ENCODE measurements at regions not wholly inside any gene's neighbourhood (a gene's known extent, or its start where the extent isn't known, plus 50 kb on each side); places are given as distances from the start of the nearest gene placed in this dataset.

DNA sequence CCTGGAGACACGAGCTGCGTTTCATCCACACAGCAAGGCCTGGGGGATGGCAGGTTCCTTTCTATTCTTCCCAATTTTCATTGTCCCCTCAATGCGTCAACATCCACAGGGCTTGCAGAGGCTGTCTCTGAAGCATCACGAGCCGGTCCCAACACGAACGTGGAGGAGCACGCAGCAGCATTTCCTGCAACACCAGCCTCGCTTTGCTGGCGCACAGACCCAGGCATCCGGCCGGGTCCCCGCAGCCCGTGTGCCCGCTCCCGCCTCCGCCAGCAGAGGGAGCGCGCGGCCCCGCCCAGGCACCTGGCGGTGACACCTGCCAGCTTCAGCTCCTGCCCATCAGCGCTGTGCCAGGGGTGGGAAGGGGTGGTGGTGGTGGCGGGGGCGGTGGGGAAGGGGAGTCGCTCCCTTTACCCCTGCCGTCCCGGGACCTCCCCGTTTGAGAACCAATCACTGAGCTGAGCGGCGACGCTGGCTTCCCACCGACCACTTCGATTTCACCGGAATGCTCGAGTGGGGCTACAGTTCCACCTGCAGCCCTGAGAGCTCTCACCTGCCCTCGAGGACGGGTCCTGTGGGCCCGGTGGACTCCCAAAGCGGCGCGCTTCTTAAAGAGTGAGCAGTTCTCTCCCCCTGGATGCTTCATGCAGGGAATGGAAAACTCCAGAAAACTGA is 464.5 kb downstream of the ICE1 start:
- H3K36me3 ChIP-seq (ENCODE audit: control insufficient read depth, insufficient read depth, low read length), result no peaks in the 10 kb centered on the region
- no peak overlapping the region for H3K9ac ChIP-seq (ENCODE audit: insufficient read depth, low read length)
- H2AFZ ChIP-seq (ENCODE audit: low read length), result no peak overlapping the region
- H3K9me3 ChIP-seq (ENCODE audit: control insufficient read depth, insufficient read depth, low read depth, low read length), result no peaks in the 10 kb centered on the region
- H3K27me3 ChIP-seq (ENCODE audit: control insufficient read depth, insufficient read depth, low read length), result no peaks in the 10 kb centered on the region
- H3K79me2 ChIP-seq (ENCODE audit: control insufficient read depth, insufficient read depth, low read length), result no peaks in the 10 kb centered on the region
- no peak for DNase-seq (ENCODE audit: low read depth in 2 of 2)
- no peak overlapping the region for H3K4me2 ChIP-seq (ENCODE audit: extremely low read depth, insufficient read depth, low read length)
- H3K4me1 ChIP-seq (ENCODE audit: control insufficient read depth, extremely low read depth, insufficient read depth, low read length), result no peaks in the 10 kb centered on the region
- TF ChIP-seq EZH2 (IDR thresholded peaks at IDR 0.05; ENCODE audit: low read length, missing control alignments), result no peak
- TF ChIP-seq, protein P1, sequence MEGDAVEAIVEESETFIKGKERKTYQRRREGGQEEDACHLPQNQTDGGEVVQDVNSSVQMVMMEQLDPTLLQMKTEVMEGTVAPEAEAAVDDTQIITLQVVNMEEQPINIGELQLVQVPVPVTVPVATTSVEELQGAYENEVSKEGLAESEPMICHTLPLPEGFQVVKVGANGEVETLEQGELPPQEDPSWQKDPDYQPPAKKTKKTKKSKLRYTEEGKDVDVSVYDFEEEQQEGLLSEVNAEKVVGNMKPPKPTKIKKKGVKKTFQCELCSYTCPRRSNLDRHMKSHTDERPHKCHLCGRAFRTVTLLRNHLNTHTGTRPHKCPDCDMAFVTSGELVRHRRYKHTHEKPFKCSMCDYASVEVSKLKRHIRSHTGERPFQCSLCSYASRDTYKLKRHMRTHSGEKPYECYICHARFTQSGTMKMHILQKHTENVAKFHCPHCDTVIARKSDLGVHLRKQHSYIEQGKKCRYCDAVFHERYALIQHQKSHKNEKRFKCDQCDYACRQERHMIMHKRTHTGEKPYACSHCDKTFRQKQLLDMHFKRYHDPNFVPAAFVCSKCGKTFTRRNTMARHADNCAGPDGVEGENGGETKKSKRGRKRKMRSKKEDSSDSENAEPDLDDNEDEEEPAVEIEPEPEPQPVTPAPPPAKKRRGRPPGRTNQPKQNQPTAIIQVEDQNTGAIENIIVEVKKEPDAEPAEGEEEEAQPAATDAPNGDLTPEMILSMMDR (conservative IDR thresholded peaks at IDR 0.05 in 1 of 2, IDR thresholded peaks at IDR 0.05 in 1 of 2; ENCODE audit: low read depth in 1 of 2, low read length in 2 of 2), result no peak
- no peaks in the 10 kb centered on the region for H4K20me1 ChIP-seq (ENCODE audit: control insufficient read depth, extremely low read depth, insufficient read depth, low read length)
- H3K27ac ChIP-seq (ENCODE audit: insufficient read depth, low read length), result no peak overlapping the region
- no peak overlapping the region for H3K4me3 ChIP-seq (replicated peaks in 1 of 4; ENCODE audit: control extremely low read depth in 1 of 4, insufficient read depth in 1 of 4, low read depth in 3 of 4, low read length in 4 of 4)

DNA sequence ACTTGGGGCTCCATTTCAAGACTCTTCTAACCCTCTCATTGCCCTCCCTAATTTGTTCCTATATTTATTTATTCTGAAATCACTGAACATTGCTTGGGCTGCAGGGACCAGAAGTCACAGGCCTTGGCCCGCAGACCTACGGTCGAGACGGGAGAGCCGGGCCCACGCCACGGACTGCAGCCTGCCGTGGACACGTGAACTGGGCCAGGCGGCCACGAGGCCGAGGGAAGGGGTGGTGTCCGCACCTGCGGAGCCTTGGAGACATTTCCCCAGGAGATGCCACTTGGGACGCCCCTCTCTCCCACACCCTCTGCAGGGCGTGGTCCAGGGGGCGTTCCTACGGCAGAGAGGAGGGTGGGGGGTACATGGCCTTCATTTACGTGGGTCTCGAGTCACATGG is 463.9 kb downstream of the ICE1 start:
- TF ChIP-seq, protein P1 (conservative IDR thresholded peaks at IDR 0.05 in 1 of 2, IDR thresholded peaks at IDR 0.05 in 1 of 2; ENCODE audit: low read depth in 1 of 2, low read length in 2 of 2), result no peak
- TF ChIP-seq EZH2 (IDR thresholded peaks at IDR 0.05; ENCODE audit: low read length, missing control alignments), result no peak
- H3K27ac ChIP-seq (ENCODE audit: insufficient read depth, low read length), result no peak overlapping the region
- H3K4me2 ChIP-seq (ENCODE audit: extremely low read depth, insufficient read depth, low read length), result no peak overlapping the region
- H3K4me1 ChIP-seq (ENCODE audit: control insufficient read depth, extremely low read depth, insufficient read depth, low read length), result no peaks in the 10 kb centered on the region
- H3K27me3 ChIP-seq (ENCODE audit: control insufficient read depth, insufficient read depth, low read length), result no peaks in the 10 kb centered on the region
- H2AFZ ChIP-seq (ENCODE audit: low read length), result no peak overlapping the region
- H4K20me1 ChIP-seq (ENCODE audit: control insufficient read depth, extremely low read depth, insufficient read depth, low read length), result no peaks in the 10 kb centered on the region
- no peaks in the 10 kb centered on the region for H3K79me2 ChIP-seq (ENCODE audit: control insufficient read depth, insufficient read depth, low read length)
- H3K36me3 ChIP-seq (ENCODE audit: control insufficient read depth, insufficient read depth, low read length), result no peaks in the 10 kb centered on the region
- no peak overlapping the region for H3K4me3 ChIP-seq (replicated peaks in 1 of 4; ENCODE audit: control extremely low read depth in 1 of 4, insufficient read depth in 1 of 4, low read depth in 3 of 4, low read length in 4 of 4)
- no peak for DNase-seq (ENCODE audit: low read depth in 2 of 2)
- no peaks in the 10 kb centered on the region for H3K9me3 ChIP-seq (ENCODE audit: control insufficient read depth, insufficient read depth, low read depth, low read length)
- no peak overlapping the region for H3K9ac ChIP-seq (ENCODE audit: insufficient read depth, low read length)

DNA sequence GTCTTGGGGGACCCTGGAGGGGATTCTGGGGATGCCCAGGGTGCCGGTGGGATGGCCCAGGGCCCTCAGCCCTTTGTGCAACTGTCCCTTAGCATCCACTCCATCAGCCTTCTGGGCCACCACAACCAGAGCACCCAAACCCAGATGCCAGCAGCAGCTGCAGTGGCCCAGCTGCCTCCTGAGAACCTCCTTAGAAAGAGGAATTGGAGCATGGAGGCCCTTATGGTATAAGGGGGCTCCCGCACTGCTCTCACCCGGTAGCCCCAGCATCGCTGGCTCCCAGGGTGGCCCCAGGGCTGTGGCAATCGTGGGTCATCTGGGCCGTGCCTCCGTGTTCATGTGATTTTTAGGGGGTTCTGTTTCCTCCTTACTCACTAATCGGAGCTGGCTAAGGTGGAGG is 463.3 kb downstream of the ICE1 start:
- Histone ChIP-seq H4K20me1 (ENCODE audit: control insufficient read depth, extremely low read depth, insufficient read depth, low read length) (no peaks in the 10 kb centered on the region), H3K79me2 (ENCODE audit: control insufficient read depth, insufficient read depth, low read length) (no peaks in the 10 kb centered on the region), H3K4me1 (ENCODE audit: control insufficient read depth, extremely low read depth, insufficient read depth, low read length) (no peaks in the 10 kb centered on the region), H3K27ac (ENCODE audit: insufficient read depth, low read length) (no peak overlapping the region), H3K9ac (ENCODE audit: insufficient read depth, low read length) (no peak overlapping the region), H2AFZ (ENCODE audit: low read length) (no peak overlapping the region), H3K27me3 (ENCODE audit: control insufficient read depth, insufficient read depth, low read length) (no peaks in the 10 kb centered on the region), H3K4me3 (replicated peaks in 1 of 4; ENCODE audit: control extremely low read depth in 1 of 4, insufficient read depth in 1 of 4, low read depth in 3 of 4, low read length in 4 of 4) (no peak overlapping the region), H3K4me2 (ENCODE audit: extremely low read depth, insufficient read depth, low read length) (no peak overlapping the region), H3K36me3 (ENCODE audit: control insufficient read depth, insufficient read depth, low read length) (no peaks in the 10 kb centered on the region), H3K9me3 (ENCODE audit: control insufficient read depth, insufficient read depth, low read depth, low read length) (no peaks in the 10 kb centered on the region)
- no peak for TF ChIP-seq EZH2 (IDR thresholded peaks at IDR 0.05; ENCODE audit: low read length, missing control alignments)
- TF ChIP-seq, protein P1 (conservative IDR thresholded peaks at IDR 0.05 in 1 of 2, IDR thresholded peaks at IDR 0.05 in 1 of 2; ENCODE audit: low read depth in 1 of 2, low read length in 2 of 2), result no peak
- DNase-seq (ENCODE audit: low read depth in 2 of 2), result no peak

Measured in fibroblast of lung (primary cell).